GM19395 (cell line): ENCODE measurements at regions not wholly inside any gene's neighbourhood (a gene's known extent, or its start where the extent isn't known, plus 50 kb on each side); places are given as distances from the start of the nearest gene placed in this dataset.
"Not testable (repeated sequence)": the region's sequence is repeated elsewhere in the genome, so short reads cannot be mapped to it uniquely, and the experiment has no call there.

Experiments used
- ATAC-seq: cut with Tn5 transposase; IDR thresholded peaks from one replicate; pipeline ENCODE4 v1.9.1; 2021; ENCODE audit warnings: mild to moderate bottlenecking, moderate library complexity; ENCODE audit not compliant: unreplicated experiment

- ATAC-seq, result no peak
Measured at GRCh38 chr6:50455029-50455428, 258.3 kb upstream of the TFAP2D start.

GRCh38 chr6:50457351-50457750 is 256.0 kb upstream of the TFAP2D start:
- no peak for ATAC-seq

- no peak for ATAC-seq
Measured at GRCh38 chr6:50461696-50462095, 251.6 kb upstream of the TFAP2D start.

- no peak for ATAC-seq
Measured at GRCh38 chr6:50463931-50464330, 249.4 kb upstream of the TFAP2D start.

DNA sequence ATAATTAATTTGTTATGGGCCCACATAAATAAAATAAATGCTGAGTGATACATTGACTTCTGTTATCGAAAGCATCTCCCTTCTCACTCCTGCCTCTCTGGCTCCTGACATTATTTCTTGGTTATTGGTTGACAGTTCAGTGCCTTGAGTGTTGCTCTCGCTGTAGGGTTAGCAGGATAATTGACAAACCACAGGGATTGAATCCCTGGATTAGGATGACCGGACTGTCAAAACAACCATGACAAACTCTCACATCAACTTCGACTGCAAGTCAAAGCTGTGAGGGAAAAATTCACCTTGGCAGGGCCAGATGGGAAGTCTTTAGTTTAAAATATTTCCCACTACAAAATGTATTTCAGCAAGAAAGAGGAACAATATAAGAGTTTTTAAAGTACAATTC is 245.4 kb upstream of the TFAP2D start:
- ATAC-seq, result no peak

DNA sequence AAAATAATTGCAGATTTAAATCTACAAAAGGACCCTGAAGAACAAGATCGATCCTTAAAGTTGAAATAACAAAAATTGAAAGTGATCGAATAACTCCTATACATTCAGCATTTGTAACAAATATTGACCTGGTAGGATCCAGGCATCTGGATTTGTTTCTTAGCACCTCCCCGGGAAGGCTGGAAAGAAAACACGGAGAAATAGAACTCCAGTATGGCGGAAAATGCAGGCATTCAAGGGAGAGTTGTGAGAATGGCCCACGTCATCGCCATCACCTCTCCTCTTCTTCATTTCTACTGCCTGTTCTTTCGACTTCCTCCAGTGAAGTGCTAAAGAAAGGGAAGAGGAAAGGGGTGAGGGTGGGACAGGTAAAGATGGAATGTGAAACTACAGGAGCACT is 242.3 kb upstream of the TFAP2D start:
- no peak for ATAC-seq

GRCh38 chr6:50510361-50510760 is 203.0 kb upstream of the TFAP2D start:
- ATAC-seq, result no peak

GRCh38 chr6:50520326-50521266 is 192.7 kb upstream of the TFAP2D start:
- no peak for ATAC-seq

GRCh38 chr6:50524341-50524740 is 189.0 kb upstream of the TFAP2D start:
- no peak for ATAC-seq

DNA sequence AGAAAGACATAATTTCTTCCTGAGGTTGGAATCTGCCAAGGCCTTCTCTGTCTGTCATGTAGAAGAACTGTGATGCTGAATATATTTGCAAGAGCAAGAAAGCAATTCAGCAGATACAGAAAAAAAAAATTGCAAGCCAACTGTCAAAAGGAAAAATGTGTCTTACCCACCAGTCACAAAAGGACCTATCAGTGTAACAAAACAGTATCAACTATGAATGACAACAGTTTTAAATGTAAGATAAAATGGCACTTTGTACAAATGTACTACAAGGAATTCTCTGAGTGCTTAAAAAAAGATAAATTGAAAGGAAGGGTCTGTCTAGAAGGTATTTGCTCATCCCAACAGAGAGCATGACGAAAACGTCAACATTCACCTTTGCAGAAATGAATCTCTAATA is 185.3 kb upstream of the TFAP2D start:
- ATAC-seq, result no peak

DNA sequence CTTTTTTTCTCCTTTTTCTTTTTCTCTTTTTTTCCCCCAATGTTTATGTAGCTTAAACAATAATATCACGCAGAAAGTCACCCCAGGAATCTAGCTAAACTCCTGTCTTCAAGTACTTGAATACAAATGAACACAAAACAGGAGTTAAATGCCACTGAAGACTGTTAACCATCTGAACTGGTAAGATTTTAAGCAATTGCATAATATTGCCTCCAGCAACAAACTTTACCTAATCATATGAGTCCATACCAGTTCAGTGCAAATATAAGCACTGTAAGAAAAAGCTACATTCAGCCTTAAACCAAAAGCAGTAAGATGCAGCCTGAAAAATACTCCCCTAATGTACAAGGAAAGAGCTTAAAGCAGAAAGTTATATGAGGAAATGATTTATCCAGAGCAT is 173.9 kb upstream of the TFAP2D start:
- ATAC-seq, result no peak

DNA sequence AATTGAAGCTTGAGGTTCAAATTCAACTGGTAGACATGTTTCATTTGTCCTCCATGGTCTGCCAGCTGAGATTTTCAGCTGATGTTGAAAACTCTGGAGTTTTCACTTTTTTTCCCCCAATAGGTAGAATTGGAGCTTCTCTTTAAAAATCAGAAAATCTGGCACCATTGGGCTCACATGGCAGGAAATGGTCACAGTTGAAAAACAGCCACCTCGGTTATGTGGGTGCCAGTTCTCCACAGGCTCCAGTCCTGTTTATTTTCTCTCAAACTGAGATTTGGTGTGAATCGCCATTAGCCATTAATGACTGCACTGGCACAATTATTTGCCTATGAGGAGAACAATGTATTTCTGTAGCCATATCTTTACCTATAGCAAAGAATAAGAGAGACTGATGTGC is 171.4 kb upstream of the TFAP2D start:
- ATAC-seq, result no peak

DNA sequence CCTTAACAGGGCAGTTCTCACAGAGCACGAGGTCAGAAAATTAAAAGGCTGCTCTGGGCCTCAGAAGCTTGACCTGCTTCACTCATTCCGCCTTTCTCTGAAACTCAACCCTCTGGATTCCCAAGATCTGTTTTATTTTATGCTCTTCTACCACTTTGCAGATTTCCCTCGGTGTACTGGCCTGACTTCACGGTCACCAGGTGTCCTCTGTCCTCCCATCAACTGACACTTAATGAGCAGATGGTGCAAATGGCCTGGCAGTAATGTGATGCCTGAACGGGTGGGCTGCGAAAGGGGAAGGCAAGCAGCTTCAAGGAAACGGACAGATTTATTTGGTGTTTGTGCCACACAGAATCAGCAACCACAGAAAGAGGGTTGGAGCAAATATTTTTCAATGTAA is 169.7 kb upstream of the TFAP2D start:
- no peak for ATAC-seq

DNA sequence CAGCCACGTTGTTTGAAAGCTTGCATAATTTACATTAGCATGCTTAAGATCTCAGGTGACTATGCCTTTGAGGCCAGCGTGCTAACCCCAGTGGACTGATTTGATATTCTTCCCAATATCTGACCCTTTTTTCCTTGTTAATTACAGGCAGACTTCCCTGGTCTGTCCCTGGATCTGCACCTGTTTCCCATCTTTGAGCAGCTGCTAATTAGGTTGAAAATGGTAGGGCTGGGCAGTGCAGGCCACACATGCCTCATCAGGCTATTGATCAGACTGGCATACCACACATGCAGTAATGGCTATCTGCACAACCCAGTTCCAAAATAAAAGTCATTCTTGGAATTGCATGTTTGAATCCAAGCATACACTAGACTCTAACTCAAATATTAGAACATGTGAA is 164.3 kb upstream of the TFAP2D start:
- ATAC-seq, result no peak

DNA sequence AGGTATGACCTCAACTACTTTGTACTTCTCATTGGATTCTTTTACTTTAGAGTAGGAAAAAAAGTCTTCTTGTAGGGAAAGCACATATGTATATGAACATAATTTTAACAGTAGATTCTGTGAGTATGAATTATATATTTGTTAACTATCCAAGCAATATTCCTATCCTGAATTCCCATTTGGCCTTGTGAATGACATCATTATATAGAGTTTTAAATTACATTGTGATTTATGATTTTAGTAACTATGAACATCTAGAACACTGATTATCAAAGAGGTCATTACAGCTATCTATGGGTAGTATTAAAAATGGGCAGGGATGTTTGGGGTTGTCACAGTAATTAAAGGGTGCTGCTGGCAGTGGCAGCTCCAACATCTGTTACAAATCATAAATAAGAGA is 163.9 kb upstream of the TFAP2D start:
- no peak for ATAC-seq

DNA sequence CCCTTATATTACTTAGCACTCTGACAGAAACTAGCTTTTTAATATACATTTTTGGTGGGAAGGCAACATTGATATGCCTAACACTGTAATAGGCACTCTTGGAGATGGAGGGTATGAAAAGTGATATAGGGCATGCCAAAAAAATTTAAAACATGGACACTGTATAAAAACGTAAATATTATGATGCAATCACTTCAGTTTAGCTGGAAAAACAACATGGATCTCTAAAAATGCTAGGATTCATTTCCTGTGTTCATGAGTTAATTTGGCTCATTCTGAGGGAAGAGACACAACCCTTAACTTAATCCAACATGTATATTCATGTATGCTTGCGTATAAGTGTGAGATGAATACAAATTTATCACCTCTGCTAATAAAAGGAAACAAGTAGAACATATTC is 157.3 kb upstream of the TFAP2D start:
- ATAC-seq, result no peak

DNA sequence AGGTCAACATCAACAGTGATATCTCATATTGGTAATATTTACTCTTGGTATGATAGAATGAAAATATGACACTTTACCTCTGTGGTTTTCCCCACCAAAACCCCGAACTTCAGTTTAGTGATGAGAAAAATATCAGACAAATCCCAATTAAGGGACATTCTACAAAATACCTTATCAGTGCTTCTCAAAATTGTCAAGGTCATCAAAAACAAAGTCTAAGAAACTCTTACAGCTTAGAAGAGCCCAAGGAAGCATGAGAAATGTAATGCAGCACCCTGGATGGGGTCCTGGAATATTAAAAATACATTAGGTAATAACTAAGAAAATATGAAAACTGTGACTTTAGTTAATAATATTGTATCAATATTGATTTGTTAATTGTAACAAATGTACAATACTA is 148.3 kb upstream of the TFAP2D start:
- no peak for ATAC-seq

DNA sequence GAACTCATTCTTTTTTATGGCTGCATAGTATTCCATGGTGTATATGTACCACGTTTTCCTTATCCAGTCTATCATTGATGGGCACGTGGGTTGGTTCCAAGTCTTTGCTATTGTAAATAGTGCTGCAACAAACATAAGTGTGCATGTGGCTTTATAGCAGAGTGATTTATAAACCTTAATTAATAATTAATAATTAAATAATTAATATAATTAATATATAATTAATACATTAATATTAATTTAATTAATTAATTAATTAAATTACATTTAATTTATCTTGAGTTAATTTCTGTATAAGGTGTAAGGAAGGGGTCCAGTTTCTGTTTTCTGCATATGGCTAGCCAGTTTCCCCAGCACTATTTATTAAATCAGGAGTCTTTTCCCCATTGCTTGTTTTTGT is 142.1 kb upstream of the TFAP2D start:
- ATAC-seq, result not testable (repeated sequence)

GRCh38 chr6:50585441-50586330 is 127.6 kb upstream of the TFAP2D start:
- no peak for ATAC-seq

- ATAC-seq, result no peak
Measured at GRCh38 chr6:50586331-50586675, 127.0 kb upstream of the TFAP2D start.

- no peak for ATAC-seq
Measured at GRCh38 chr6:50589751-50590470, 123.4 kb upstream of the TFAP2D start.
